HG03571 (cell line): ENCODE measurements at regions not wholly inside any gene's neighbourhood (a gene's known extent, or its start where the extent isn't known, plus 50 kb on each side); places are given as distances from the start of the nearest gene placed in this dataset.

Experiments used
- ATAC-seq: cut with Tn5 transposase; IDR thresholded peaks from one replicate; pipeline ENCODE4 v1.9.1; 2021; ENCODE audit not compliant: unreplicated experiment

DNA sequence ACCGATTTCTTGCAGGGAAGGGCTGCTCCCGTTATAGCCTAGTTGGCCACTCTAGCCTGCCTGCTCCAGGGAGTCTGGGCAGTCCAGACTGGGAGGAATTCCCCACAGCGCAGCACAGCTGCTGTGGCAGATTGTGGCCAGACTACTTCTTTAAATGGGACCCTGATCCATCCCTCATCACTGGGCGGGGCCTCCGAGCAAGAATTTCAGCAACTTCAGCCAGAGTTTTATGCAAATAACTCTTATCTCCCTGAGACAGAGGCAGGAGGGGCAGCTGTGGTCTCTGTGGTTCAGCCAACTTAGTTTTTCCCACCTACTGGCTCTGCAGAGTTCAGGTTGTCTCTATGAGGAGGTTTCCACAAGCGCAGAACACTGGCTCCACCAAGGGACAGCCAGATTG lies 1583.2 kb downstream of the SUCLG1 start:
- no peak for ATAC-seq

DNA sequence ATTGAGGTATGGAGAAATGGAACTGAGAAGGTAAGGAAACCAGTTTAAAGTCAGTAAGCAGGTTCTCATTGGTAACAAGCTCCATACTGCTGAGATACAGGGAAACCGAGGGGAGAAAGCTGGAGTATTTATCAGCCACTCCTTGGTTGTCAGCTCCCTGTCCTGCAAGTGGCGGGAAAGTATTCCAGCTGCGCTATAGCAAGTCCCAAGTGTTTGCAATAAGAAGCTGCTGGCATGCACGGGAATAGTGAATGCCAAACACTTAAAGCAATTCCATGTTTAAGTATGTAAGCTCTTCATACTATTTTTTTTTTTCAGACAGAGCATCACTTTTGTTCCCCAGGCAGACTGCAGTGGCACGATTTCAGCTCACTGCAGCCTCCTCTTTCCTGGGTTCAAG lies 1601.1 kb downstream of the SUCLG1 start:
- ATAC-seq: no peak

DNA sequence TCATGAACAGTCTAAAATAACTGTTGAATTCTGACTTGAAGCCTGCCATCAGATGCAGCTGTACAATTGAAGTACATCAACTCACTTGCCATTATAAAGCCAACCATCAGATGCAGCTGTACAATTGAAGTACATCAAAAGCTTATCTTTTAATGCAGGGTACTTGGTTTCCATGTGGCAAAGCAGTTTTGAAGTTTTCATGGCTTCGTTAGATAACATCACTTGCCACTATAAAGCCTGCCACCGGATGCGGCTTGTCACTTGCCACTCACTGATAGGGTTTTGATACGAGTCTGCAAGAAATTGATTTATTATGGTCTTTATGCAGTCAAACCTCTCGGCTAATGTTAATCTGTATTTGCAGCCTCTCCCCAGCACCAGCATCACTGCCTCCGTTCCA lies 1605.8 kb downstream of the SUCLG1 start:
- no peak for ATAC-seq

DNA sequence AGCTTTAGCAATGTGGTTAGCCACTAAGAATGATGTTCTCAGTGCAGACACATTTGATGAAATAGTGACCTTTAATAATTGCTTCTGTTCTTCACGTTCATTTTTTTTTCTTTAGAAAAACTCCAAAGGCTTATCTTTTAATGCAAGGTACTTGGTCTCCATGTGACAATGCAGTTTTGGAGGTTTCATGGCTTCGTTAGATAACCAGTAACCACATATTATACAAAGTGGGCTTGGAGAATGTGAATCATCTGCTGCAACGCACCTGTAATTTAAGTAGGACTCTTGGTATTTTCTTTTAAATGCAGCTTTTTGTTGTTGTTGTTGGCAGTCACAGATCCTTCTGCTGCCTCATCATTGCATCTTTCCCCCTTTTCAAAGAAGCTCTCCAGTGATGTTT lies 1606.3 kb downstream of the SUCLG1 start:
- no peak for ATAC-seq

DNA sequence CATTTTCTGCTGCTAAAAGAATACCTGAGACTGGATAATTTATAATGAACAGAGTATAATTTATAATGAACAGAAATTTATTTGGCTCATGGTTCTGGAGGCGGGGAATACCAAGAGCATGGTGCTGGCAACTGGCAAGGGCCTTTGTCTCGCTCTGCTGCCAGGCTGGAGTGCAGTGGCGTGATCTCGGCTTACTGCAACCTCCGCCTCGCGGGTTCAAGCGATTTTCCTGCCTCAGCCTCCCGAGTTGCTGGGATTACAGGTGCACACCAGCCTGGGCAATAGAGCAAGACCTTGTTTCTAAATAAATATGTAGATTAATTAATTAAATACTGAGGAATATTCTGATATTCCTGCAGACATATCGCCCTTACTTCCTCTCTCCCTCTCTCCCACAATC lies 1610.8 kb downstream of the SUCLG1 start:
- no peak for ATAC-seq

DNA sequence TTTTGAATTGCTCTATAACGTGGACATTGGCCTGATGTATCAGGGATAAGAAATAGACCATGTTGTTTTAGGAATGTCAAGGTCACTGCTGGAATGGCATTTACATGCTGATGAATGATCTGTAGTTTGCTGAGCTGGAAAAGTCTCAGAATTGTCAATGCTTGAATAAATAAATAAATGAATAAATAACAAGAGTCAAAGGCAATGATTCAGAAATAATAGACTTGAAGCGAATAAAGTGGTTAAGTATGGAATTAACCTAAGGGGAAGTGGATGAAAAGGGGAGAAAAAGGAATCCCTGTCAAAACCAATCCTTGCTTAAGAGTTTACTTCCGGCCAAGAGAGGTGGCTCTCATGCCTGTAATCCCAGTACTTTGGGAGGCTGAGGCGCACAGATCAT lies 1620.0 kb downstream of the SUCLG1 start:
- no peak for ATAC-seq

DNA sequence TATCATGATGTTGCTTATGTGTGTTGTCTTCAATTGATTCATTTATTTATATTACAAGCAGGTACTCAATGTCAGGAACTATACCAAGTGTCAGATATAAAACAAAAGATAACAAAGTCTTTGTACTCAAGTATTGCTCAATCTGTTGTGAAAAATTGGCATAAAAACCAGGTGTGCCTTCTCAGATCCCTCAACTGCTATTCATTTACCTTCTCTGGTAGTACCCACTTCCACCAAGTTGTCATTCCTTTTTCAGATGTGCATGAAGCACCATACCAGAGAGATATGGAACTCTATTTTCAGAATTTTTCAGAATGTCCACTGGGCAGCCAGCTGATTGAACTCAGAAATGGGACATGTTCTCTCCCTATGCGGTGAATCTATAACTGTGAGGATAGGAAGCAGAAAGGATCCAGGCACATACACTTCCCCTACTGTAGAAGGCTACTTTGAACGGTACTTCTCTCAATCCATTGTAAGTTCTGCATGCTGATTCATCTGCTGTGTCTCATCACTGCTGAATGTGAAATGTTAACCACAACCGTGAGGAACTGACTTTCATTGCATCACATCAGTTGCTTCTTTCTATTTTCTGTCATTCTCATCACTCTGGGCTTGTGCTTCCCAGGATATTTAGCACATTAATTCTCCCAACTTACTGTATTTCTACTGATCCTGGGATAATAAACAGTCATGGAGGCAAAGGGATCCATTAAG lies 1621.3 kb downstream of the SUCLG1 start:
- no peak for ATAC-seq

DNA sequence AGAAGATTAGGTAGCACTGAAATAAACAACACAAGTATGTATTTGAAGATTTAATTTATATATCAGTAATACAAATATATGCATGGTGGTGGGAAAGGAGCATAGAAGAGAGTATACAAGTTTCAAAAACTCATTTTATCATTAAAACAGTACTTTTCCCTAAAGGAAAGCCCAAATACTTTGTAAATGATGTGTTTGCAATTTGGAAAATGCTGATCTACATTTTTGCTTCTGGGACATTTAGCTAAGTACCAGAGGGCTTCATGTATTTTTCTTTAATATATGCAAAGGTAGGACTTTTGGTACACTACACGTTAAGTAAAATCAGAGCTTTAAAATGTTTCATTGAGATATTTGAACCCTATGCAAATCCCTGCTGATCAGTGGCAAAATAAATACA lies 1624.2 kb downstream of the SUCLG1 start:
- ATAC-seq: no peak

DNA sequence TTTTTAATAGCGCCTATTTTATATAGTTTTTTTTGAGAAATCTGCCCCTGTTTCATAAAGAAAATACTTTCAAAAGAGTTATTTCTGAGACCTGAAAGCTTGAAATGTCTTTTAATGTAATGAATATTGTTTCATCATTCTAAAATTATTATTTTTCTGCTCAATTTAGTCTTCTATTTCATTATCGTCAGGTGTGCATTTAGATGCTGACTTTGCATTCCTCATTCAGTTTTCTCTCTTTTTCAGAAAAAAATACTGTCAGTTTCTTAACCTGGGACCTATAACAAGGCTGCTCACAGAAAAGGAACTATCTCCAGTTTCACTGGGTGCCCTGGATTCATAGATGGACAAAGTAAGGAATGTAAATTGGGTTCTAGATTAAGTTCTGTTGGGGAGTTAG lies 1631.7 kb downstream of the SUCLG1 start:
- ATAC-seq: no peak

DNA sequence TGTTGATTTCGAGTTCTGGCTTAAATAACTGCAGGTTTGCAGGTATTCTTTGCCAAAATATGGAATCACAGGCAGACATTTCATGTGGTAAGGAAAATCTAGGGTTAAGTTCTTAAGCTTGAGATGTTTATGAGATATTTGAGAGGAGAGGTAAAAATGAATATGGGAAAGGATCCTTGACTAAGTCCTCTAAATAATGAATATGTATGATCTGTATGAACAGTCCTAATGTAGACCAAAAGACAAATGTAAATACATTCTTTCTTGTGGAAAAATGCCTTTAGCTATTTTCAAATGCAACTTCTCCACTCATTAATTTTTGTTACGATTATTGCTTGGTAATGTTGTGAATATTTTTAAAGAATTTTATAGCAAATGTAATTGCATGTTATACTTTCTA lies 1632.6 kb downstream of the SUCLG1 start:
- ATAC-seq: no peak

DNA sequence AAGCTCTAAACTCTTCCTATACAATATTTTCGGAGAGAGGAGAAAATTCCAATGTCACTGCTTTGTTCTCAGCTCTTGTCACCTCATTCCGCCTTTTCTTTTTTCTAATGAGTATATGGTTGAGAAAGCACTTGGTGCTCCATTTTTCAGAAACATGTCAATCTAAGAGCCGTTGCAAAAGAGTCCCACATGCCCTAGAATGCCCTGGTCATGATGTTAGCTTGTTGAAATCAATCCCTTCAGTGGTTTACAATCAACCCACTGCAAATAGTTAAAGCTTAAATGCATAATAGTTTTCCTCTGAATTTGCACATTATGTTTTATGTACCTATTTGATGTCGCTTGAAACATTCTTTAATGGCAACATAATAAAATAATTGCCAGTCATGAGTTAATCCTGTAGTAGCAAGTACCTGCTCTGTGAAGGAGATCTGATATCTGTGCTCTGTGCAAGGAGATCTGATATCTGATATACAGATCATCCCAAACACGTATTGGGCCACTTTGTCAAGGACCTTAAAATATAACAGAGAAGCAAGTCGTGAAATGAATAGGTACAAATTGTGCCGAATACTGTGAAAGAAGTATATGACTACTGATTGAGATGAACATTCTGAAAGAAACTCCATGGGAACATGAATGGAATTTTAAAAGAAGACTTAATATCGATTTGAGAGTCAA lies 1633.5 kb downstream of the SUCLG1 start:
- no peak for ATAC-seq

DNA sequence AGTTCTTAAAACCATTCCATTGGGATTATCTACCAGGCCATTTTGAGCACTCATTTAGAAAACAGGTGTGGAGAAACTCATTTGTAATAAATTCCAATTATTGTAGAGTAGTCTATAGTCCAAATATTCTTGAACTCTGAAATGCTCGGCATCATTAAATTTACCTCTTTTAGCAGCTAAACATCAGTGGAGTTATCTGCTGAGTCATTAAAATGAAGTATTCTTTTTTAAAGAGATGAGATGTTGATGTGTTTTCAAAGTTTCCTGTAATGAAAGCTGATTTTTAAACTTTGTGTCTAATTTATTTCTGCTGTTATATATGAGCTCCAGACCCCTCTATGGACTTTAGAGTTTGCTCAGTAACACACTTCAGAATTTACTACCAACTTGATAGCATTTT lies 1635.2 kb downstream of the SUCLG1 start:
- no peak for ATAC-seq

DNA sequence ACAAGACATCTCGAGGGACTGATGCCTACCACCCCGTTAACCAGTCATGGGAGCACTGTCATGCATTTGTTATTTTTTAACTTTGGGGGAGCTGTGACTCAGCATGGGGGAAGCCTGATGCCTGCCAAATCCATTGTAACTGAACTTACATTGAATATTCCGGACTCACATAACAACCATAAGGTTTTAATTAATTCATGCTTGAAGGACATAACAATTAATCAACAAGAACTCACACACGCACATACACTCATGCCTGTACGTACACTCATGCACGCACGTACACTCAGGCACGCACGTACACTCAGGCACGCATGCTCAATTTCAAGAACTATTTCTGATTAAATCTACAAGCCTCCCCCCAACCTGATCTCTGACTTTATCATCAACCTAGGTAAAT lies 1639.1 kb downstream of the SUCLG1 start:
- no peak for ATAC-seq

DNA sequence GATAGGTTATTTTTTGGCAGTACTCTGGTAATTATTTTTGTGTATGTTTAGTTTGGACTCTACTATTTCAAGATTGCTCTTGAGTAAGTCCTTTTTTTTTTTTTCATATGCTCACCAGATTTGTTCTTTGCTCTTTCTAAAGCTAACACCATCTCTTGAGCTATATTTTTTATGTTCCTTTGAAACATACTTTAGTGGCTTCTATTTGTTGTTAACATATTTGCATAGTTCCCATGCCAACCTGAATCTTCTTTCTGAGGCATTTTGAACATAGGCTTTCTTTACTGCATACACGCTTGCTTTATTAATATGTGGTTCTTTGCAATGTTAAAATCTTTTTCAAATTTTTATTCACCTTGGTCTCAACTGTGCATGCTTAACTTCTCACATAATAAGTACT lies 1644.9 kb downstream of the SUCLG1 start:
- ATAC-seq: no peak

DNA sequence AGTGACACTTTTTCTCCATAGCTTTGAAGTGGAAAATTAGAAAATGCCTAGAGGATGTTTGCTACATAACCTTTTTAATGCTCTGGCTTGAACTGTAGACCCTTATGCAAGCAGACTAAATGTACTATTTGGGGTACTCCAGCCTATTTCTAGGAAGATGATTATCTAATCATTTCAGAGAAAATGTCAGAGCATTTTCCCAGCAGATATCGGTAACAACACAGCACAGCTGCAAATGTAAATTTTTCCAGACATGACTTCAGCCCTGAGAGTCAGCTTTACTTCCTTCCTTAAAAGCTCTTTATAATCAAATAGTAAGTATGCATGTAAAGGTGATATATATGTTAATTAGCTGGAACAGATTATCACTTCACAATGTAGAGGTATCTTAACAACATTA lies 1647.1 kb downstream of the SUCLG1 start:
- ATAC-seq: no peak

DNA sequence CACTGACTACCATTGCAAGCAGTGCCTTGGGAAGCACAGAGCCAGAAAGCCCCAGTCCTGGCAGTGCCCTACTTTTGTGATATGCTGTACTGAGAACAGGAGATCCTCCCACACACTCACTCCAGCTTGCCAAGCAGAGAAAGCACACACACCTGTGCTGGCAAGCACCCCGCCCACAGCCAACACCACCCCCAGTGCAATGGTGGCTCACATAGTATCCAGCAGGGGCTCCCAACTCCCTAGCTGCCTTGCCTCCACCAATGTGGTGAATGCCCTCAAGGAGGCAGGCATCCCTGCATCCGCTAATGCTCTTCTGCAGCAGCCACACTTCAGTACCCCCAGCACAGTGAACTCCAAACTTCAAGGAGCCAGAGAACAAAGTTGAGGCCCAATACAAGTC lies 1655.8 kb downstream of the SUCLG1 start:
- no peak for ATAC-seq

DNA sequence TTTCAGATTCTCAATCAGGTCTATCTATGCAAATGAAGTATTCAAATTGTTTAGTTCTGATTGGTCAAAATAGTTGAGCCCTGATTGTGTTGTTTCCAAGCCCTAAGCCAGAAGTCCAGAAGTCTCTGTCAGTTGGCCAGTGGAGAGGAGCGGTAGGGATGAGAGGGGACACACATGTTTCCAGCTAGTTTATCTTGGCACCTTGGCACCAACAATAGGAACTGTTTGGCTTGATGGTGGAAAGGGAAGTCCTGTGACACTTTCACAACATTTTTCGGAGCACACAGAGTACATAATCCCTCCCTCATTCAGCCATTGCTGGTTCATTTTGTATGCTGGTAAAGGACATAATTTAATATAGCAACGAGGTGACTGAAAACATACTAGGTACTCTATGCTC lies 1661.6 kb downstream of the SUCLG1 start:
- ATAC-seq: no peak

DNA sequence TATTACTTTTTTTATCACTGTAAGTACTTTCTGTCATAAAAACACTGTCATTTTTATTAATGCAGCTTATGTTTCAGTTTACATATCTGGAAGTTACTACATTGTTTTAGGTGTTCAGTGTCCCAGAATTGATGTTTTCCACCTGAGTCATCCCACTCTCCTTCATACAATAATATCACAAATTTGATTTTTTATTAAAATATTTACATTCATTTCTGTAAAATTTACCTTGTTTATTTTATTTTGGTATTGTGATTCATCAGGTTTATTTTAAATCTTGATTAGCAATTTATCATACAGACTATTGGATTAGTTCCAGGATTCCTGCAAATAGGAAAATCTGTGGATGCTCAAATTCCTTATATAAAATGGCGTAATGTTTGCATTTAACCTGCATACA lies 1662.9 kb downstream of the SUCLG1 start:
- ATAC-seq: no peak

DNA sequence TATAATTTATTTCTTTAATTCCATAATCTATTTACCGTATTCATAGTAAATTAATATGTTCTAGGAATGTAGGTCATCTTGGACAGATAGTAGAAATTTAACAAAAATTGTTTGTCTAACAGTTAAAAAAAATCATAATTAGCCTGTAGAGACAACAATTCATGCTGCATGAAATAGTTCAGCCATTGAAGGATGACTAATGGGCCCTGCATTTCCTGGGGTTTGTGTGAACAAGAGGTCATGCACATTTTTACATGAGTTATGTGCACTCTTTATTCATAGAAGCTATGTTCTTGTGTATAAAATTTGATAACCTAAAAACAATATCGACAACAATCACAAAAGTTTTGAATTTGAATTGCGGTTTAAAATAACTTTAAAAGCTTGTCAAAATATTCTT lies 1663.6 kb downstream of the SUCLG1 start:
- no peak for ATAC-seq

DNA sequence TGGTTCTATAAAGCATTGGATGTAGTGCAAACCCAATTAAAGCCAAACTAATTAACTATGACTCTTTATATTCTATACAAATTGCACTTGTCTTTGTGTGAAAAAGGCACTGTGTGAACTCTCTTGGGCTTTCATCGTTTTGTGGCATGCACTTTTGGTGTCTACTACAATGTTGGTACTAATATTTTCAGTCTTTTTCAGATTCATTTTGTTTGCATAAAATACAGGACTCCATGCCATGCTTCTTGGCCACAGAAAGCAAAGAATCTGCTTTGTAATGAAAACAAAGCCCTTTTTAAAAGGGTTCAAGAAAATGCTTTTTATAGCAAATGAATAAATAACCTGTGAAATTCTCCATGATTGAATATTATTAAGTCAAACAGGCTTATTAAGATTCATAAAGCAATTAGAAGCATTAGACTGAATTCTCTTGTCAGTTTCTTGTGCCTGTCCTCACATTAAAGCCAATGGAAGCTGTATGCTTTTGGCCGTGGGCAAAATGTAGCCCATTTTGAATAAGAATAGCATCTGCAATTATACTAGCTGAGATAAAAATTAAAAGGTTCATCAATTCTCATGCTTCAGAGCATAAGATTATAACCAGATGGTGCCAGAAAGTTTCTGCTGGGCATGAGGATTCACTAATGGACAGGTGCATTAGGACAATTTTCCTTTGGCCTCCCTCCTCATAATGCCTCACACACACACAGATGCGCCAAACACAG lies 1665.2 kb downstream of the SUCLG1 start:
- no peak for ATAC-seq

DNA sequence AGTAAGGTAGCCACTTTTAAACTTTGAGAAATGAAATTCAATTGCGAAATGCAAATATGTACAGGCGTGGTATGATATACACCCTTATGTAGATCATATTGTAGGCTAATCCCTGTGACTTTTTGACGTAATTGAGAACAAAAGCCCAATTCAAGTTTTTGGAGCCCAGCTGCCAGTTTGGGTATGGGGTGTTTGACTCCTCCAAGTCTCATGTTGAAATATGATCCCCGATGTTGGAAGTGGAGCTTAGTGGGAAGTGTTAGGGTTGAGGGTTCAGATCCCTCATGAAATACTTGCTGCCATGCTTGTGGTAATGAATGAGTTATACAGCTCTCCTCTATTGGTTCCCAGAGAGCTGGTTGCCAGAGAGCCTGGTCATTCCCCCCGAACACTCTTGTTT lies 1666.8 kb downstream of the SUCLG1 start:
- no peak for ATAC-seq
